Endothelial cell of umbilical vein (primary cell): ENCODE measurements at regions not wholly inside any gene's neighbourhood (a gene's known extent, or its start where the extent isn't known, plus 50 kb on each side); places are given as distances from the start of the nearest gene placed in this dataset.

ENCODE experiments used
- FOS ChIP-seq: IDR thresholded peaks from 2 replicates; pipeline ENCODE4 v1.6.1; 2011; ENCODE audit warnings: mild to moderate bottlenecking, low read length, moderate library complexity, borderline replicate concordance; ENCODE audit not compliant: insufficient read depth
- MYC ChIP-seq: IDR thresholded peaks from one replicate; pipeline ENCODE4 v1.6.1; 2011; ENCODE audit warnings: mild to moderate bottlenecking, low read depth, low read length
- POLR2A ChIP-seq: IDR thresholded peaks from 2 replicates; pipeline ENCODE4 v1.6.1; 2012; ENCODE audit warnings: low read depth, mild to moderate bottlenecking, control low read depth, low read length
- TF ChIP-seq, protein P1 (sequence below): IDR thresholded peaks from 2 replicates; pipeline ENCODE4 v1.6.1; 2011; ENCODE audit not compliant: insufficient read depth, insufficient read length
- TF ChIP-seq, protein P2 (sequence below), 2 donors: IDR thresholded peaks; 1 replicate in 1 of 2; 2 replicates in 1 of 2; pipeline ENCODE4 v1.5.1; 2011; ENCODE audit warnings: low read length in 2 of 2, mild to moderate bottlenecking in 2 of 2, moderate library complexity in 2 of 2, control low read depth in 1 of 2, inconsistent platforms in 1 of 2, low read depth in 1 of 2; ENCODE audit not compliant: insufficient read depth in 1 of 2; ENCODE audit errors: extremely low read depth in 1 of 2

DNA sequence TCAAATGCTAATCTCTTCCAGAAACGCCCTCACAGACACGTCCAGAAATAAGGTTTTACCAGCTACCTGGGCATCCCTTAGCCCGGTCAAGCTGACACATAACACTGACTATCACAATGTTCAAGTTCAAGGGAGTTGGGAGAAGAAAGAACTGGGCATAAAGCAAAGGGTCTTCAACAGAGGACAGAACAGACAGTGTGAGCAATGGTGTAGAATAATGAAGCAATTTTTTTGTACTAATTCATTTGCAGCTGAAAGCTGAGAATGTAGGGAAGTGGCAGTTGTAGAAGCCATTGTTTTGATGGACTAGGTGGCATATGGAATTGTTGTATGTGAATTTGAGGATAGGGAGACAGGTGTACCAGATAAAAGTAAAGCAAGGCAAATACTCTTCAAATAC lies 58.1 kb upstream of the WDFY2 start:
- TF ChIP-seq POLR2A (no peak), FOS (no peak), MYC (no peak)
- TF ChIP-seq, protein P1, sequence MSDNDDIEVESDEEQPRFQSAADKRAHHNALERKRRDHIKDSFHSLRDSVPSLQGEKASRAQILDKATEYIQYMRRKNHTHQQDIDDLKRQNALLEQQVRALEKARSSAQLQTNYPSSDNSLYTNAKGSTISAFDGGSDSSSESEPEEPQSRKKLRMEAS: no peak
- TF ChIP-seq, protein P2, sequence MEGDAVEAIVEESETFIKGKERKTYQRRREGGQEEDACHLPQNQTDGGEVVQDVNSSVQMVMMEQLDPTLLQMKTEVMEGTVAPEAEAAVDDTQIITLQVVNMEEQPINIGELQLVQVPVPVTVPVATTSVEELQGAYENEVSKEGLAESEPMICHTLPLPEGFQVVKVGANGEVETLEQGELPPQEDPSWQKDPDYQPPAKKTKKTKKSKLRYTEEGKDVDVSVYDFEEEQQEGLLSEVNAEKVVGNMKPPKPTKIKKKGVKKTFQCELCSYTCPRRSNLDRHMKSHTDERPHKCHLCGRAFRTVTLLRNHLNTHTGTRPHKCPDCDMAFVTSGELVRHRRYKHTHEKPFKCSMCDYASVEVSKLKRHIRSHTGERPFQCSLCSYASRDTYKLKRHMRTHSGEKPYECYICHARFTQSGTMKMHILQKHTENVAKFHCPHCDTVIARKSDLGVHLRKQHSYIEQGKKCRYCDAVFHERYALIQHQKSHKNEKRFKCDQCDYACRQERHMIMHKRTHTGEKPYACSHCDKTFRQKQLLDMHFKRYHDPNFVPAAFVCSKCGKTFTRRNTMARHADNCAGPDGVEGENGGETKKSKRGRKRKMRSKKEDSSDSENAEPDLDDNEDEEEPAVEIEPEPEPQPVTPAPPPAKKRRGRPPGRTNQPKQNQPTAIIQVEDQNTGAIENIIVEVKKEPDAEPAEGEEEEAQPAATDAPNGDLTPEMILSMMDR (IDR thresholded peaks at IDR 0.05; ENCODE audit: extremely low read depth in 1 of 2, insufficient read depth in 1 of 2, low read depth in 1 of 2, low read length in 2 of 2): no peak
